ENCODE measurements at regions not wholly inside any gene's neighbourhood (a gene's known extent, or its start where the extent isn't known, plus 50 kb on each side); places are given as distances from the start of the nearest gene placed in this dataset.

GRCh38 chr6:951399-952181, 258.7 kb upstream of the EXOC2 start:
- no peaks in the 10 kb centered on the region for H3K36me3 ChIP-seq
- peaks cover 0 to 4% (median 0%) of the 10 kb centered on the region in 4 donors for H3K4me1 ChIP-seq
- H3K27ac ChIP-seq: no peak overlapping the region
- no peak overlapping the region for H3K4me3 ChIP-seq
- TF ChIP-seq, protein P1, sequence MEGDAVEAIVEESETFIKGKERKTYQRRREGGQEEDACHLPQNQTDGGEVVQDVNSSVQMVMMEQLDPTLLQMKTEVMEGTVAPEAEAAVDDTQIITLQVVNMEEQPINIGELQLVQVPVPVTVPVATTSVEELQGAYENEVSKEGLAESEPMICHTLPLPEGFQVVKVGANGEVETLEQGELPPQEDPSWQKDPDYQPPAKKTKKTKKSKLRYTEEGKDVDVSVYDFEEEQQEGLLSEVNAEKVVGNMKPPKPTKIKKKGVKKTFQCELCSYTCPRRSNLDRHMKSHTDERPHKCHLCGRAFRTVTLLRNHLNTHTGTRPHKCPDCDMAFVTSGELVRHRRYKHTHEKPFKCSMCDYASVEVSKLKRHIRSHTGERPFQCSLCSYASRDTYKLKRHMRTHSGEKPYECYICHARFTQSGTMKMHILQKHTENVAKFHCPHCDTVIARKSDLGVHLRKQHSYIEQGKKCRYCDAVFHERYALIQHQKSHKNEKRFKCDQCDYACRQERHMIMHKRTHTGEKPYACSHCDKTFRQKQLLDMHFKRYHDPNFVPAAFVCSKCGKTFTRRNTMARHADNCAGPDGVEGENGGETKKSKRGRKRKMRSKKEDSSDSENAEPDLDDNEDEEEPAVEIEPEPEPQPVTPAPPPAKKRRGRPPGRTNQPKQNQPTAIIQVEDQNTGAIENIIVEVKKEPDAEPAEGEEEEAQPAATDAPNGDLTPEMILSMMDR (IDR thresholded peaks at IDR 0.05): no peak
- no peak for TF ChIP-seq EP300 (IDR thresholded peaks at IDR 0.05)
- no peak for TF ChIP-seq POLR2A (IDR thresholded peaks at IDR 0.05)
- no peaks in the 10 kb centered on the region for H3K27me3 ChIP-seq
- no peaks in the 10 kb centered on the region for H3K9me3 ChIP-seq
- no peak for DNase-seq (ENCODE audit: low spot score in 2 of 2)
- 67 to 69% methylated on average over 9 of the region's 9 CpGs for WGBS, 2 donors

DNA sequence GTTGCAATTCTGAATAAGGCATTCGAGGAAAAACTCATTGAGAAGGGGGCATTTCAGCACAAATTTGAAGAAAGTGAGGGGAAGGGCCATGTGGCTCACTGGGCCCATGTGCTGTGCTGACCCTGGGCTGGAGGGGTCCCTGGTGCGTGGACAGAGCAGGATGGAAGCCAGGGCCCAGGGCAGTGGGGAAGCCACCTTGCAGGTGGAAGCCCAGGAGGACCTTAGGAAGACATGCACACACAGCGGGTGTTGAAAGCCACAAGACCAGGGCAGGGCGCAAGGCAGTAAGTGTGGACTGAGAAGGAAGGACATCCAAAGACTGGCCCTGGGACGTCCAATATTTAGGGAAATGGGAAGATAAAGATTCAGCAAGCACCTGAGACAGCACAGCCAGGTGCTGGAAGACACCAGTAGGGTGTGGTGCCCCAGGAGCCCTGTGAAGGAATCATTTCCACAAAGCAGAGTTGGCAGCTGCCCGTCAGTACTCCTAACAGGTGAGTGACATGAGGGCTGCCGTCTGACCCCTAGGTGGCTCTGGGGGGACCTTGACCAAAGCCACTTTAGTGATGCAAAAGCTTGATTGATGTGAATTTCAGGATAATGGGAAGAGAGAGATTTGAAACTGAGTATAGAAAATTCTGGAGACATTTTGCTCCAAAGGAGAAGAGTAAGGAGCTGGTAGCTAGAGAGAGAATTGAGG, 254.4 kb upstream of the EXOC2 start:
- no peak overlapping the region for H3K27ac ChIP-seq
- H3K36me3 ChIP-seq: no peaks in the 10 kb centered on the region
- no peak overlapping the region for H3K4me3 ChIP-seq
- WGBS, 2 donors: 83 to 86% methylated on average over 7 of the region's 7 CpGs
- peaks cover 0 to 11% (median 0%) of the 10 kb centered on the region in 4 donors for H3K9me3 ChIP-seq
- no peaks in the 10 kb centered on the region for H3K27me3 ChIP-seq
- no peak for DNase-seq (ENCODE audit: low spot score in 2 of 2)
- TF ChIP-seq POLR2A (IDR thresholded peaks at IDR 0.05) (no peak), EP300 (IDR thresholded peaks at IDR 0.05) (no peak)
- TF ChIP-seq, protein P1 (IDR thresholded peaks at IDR 0.05): no peak
- H3K4me1 ChIP-seq: peaks cover 0 to 6% (median 0%) of the 10 kb centered on the region in 4 donors

DNA sequence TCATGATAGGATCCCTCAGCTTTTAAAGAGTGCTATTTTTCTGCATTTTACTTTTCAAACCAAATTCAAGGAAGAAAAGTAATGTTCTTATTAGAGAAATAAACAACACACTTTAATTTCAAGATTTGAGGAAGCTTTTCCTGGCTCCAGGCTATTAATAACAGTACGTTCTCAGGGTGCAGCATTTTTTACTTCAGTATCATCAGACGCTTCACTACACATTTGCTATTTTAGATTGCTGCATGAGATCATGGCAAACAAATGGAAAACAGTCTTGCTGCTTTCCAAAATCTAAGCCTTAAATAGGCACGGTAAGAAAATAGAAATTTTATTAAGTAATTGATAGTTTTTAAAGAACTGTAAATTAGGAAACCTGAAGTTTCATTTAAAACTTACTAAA, 253.6 kb upstream of the EXOC2 start:
- H3K4me3 ChIP-seq: no peak overlapping the region
- WGBS, 2 donors: 36 to 37% methylated on average over 3 of the region's 3 CpGs

GRCh38 chr6:939526-940252, 246.8 kb upstream of the EXOC2 start:
- no peaks in the 10 kb centered on the region for H3K4me1 ChIP-seq
- no peak overlapping the region for H3K4me3 ChIP-seq
- H3K27ac ChIP-seq: no peak overlapping the region
- DNase-seq (ENCODE audit: low spot score in 2 of 2): no peak
- TF ChIP-seq EP300 (IDR thresholded peaks at IDR 0.05): no peak
- TF ChIP-seq, protein P1 (IDR thresholded peaks at IDR 0.05): no peak
- TF ChIP-seq POLR2A (IDR thresholded peaks at IDR 0.05): no peak
- no peaks in the 10 kb centered on the region for H3K36me3 ChIP-seq
- H3K9me3 ChIP-seq: peaks cover 0 to 11% (median 0%) of the 10 kb centered on the region in 4 donors
- 84 to 85% methylated on average over 12 of the region's 12 CpGs for WGBS, 2 donors
- no peaks in the 10 kb centered on the region for H3K27me3 ChIP-seq

More for the DNA sequence above, 253.6 kb upstream of the EXOC2 start:
- Histone ChIP-seq H3K27ac (no peak overlapping the region), H3K27me3 (no peaks in the 10 kb centered on the region), H3K9me3 (peaks cover 0 to 11% (median 0%) of the 10 kb centered on the region in 4 donors), H3K4me1 (peaks cover 0 to 6% (median 0%) of the 10 kb centered on the region in 4 donors), H3K36me3 (no peaks in the 10 kb centered on the region)
- no peak for DNase-seq (ENCODE audit: low spot score in 2 of 2)
- TF ChIP-seq EP300 (IDR thresholded peaks at IDR 0.05) (no peak), POLR2A (IDR thresholded peaks at IDR 0.05) (no peak)
- TF ChIP-seq, protein P1 (IDR thresholded peaks at IDR 0.05): no peak

All from tibial nerve (tissue), 4 donors.